Endothelial cell of umbilical vein (primary cell): ENCODE measurements at regions not wholly inside any gene's neighbourhood (a gene's known extent, or its start where the extent isn't known, plus 50 kb on each side); places are given as distances from the start of the nearest gene placed in this dataset.

Experiments used
- CTCF ChIP-seq, 2 donors: IDR thresholded peaks; 1 replicate in 1 of 2; 2 replicates in 1 of 2; pipeline ENCODE4 v1.5.1; 2011; ENCODE audit warnings: low read length in 2 of 2, mild to moderate bottlenecking in 2 of 2, moderate library complexity in 2 of 2, control low read depth in 1 of 2, inconsistent platforms in 1 of 2, low read depth in 1 of 2; ENCODE audit not compliant: insufficient read depth in 1 of 2; ENCODE audit errors: extremely low read depth in 1 of 2
- EZH2 ChIP-seq: IDR thresholded peaks from 2 replicates; pipeline ENCODE4 v1.6.1; 2012; ENCODE audit warnings: borderline replicate concordance, low read depth, mild to moderate bottlenecking, moderate library complexity, low read length, inconsistent platforms; ENCODE audit not compliant: severe bottlenecking
- GATA2 ChIP-seq: IDR thresholded peaks from 2 replicates; pipeline ENCODE4 v1.7.0; 2011; ENCODE audit warnings: low read depth, mild to moderate bottlenecking, moderate library complexity, mixed read lengths, low read length; ENCODE audit not compliant: insufficient read length, insufficient read depth
- JUN ChIP-seq: IDR thresholded peaks from 2 replicates; pipeline ENCODE4 v1.6.1; 2011; ENCODE audit warnings: borderline replicate concordance, low read depth; ENCODE audit not compliant: insufficient read length, insufficient read depth
- MAX ChIP-seq: IDR thresholded peaks from 2 replicates; pipeline ENCODE4 v1.6.1; 2011; ENCODE audit not compliant: insufficient read depth, insufficient read length
- MYC ChIP-seq: IDR thresholded peaks from one replicate; pipeline ENCODE4 v1.6.1; 2011; ENCODE audit warnings: mild to moderate bottlenecking, low read depth, low read length
- POLR2A ChIP-seq: IDR thresholded peaks from 2 replicates; pipeline ENCODE4 v1.6.1; 2012; ENCODE audit warnings: low read depth, mild to moderate bottlenecking, control low read depth, low read length
- POLR2AphosphoS5 ChIP-seq: IDR thresholded peaks from 2 replicates; pipeline ENCODE4 v1.6.1; 2012; ENCODE audit warnings: low read depth, mild to moderate bottlenecking, control low read depth, low read length, moderate library complexity; ENCODE audit not compliant: insufficient read depth

- TF ChIP-seq POLR2AphosphoS5 (no peak), POLR2A (no peak), EZH2 (no peak), JUN (no peak), CTCF (IDR thresholded peaks at IDR 0.05; ENCODE audit: extremely low read depth in 1 of 2, insufficient read depth in 1 of 2, low read depth in 1 of 2, low read length in 2 of 2) (no peak), MYC (no peak), GATA2 (no peak), MAX (no peak)
Observed at GRCh38 chr2:16064745-16065144, 124.4 kb downstream of the MYCN start.
